ENCODE measurements at regions not wholly inside any gene's neighbourhood (a gene's known extent, or its start where the extent isn't known, plus 50 kb on each side); places are given as distances from the start of the nearest gene placed in this dataset.

DNA sequence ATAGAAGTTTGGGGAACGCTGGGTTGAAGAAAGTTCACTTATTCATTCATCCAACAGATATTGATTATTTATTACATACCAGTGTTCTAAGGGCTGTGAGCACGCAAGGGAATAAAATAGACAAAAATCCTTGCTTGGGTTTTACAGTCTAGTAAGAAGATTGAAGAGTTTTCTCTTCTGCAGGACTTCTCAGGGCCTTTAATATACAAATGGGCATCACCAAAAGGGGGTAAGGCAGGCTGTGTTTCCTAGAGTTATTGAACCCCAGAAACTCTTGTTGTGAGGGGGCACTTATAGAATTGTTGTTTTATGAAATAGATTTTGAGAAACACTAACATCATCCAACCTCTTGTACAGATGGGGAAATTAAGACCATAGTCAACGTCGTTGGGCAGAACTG is 198.5 kb upstream of the ZNF618 start:
- TF ChIP-seq, protein P1, sequence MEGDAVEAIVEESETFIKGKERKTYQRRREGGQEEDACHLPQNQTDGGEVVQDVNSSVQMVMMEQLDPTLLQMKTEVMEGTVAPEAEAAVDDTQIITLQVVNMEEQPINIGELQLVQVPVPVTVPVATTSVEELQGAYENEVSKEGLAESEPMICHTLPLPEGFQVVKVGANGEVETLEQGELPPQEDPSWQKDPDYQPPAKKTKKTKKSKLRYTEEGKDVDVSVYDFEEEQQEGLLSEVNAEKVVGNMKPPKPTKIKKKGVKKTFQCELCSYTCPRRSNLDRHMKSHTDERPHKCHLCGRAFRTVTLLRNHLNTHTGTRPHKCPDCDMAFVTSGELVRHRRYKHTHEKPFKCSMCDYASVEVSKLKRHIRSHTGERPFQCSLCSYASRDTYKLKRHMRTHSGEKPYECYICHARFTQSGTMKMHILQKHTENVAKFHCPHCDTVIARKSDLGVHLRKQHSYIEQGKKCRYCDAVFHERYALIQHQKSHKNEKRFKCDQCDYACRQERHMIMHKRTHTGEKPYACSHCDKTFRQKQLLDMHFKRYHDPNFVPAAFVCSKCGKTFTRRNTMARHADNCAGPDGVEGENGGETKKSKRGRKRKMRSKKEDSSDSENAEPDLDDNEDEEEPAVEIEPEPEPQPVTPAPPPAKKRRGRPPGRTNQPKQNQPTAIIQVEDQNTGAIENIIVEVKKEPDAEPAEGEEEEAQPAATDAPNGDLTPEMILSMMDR (conservative IDR thresholded peaks at IDR 0.05 in 1 of 2, IDR thresholded peaks at IDR 0.05 in 1 of 2; ENCODE audit: low read depth in 1 of 2, low read length in 2 of 2): no peak
- TF ChIP-seq EZH2 (IDR thresholded peaks at IDR 0.05; ENCODE audit: low read length, missing control alignments): no peak
- Histone ChIP-seq H4K20me1 (ENCODE audit: control insufficient read depth, extremely low read depth, insufficient read depth, low read length) (no peaks in the 10 kb centered on the region), H3K9ac (ENCODE audit: insufficient read depth, low read length) (no peak overlapping the region), H3K4me3 (replicated peaks in 1 of 4; ENCODE audit: control extremely low read depth in 1 of 4, insufficient read depth in 1 of 4, low read depth in 3 of 4, low read length in 4 of 4) (no peak overlapping the region), H3K9me3 (ENCODE audit: control insufficient read depth, insufficient read depth, low read depth, low read length) (no peaks in the 10 kb centered on the region), H3K4me1 (ENCODE audit: control insufficient read depth, extremely low read depth, insufficient read depth, low read length) (peaks cover 29% of the 10 kb centered on the region), H3K4me2 (ENCODE audit: extremely low read depth, insufficient read depth, low read length) (no peak overlapping the region), H3K36me3 (ENCODE audit: control insufficient read depth, insufficient read depth, low read length) (no peaks in the 10 kb centered on the region), H2AFZ (ENCODE audit: low read length) (no peak overlapping the region), H3K27ac (ENCODE audit: insufficient read depth, low read length) (no peak overlapping the region), H3K79me2 (ENCODE audit: control insufficient read depth, insufficient read depth, low read length) (no peaks in the 10 kb centered on the region), H3K27me3 (ENCODE audit: control insufficient read depth, insufficient read depth, low read length) (no peaks in the 10 kb centered on the region)
- DNase-seq (ENCODE audit: low read depth in 2 of 2): no peak

DNA sequence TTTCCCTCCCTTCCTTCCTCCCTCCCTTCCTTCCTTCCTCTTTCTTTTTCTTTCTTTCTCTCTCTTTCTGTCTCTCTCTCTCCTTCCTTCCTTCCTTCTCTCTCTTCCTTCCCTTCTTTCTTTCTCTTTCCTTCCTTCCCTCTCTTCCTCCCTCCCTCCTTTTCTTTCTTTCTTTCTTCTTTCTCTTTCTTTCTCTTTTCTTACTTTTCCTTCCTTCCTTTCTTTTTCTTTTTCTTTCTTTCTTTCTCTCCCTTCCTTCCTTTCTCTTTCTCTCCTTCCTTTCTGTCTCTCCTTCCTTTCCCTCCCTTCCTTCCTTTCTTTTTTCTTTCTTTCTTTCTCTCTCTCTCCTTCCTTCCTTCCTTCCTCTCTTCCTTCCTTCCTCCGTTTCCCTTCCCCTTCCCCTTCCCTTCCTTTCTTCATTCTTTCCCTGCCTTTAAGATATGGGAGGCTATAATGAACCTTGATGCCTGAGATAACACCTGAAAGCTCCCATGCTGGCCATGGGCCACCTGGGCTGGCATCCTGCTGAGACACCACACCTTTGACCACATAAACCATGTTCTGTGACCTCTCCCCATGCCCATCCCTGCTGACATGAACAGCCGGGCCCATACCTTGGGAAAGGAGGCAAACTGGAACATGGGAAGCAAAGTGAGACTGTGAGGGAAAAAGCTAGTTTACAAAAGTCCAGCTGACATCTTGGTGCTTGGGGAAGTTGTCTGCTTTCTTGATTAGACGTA is 197.8 kb upstream of the ZNF618 start:
- TF ChIP-seq, protein P1 (conservative IDR thresholded peaks at IDR 0.05 in 1 of 2, IDR thresholded peaks at IDR 0.05 in 1 of 2; ENCODE audit: low read depth in 1 of 2, low read length in 2 of 2): no peak
- TF ChIP-seq EZH2 (IDR thresholded peaks at IDR 0.05; ENCODE audit: low read length, missing control alignments): no peak

DNA sequence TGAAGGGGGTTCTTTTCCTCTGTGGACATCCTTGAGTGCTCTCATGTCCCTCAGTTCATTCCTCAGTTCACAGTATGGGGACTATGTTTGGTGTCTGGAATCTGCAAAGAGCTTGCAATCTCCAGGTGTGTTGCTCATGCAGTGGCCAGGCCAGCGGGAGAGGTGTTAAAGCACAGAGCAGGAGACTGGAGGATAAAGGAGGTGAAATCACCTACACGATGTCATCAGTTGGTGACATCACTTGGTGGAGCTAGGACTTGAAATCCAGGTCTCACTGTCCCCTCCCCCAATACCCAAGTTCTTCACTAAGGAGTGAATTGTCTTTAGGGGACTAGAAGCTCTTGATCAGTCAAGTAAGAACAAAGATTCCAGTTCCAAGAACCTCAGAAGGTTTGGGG is 197.3 kb upstream of the ZNF618 start:
- no peaks in the 10 kb centered on the region for H3K36me3 ChIP-seq (ENCODE audit: control insufficient read depth, insufficient read depth, low read length)
- TF ChIP-seq, protein P1 (conservative IDR thresholded peaks at IDR 0.05 in 1 of 2, IDR thresholded peaks at IDR 0.05 in 1 of 2; ENCODE audit: low read depth in 1 of 2, low read length in 2 of 2): no peak
- TF ChIP-seq EZH2 (IDR thresholded peaks at IDR 0.05; ENCODE audit: low read length, missing control alignments): no peak
- H3K4me2 ChIP-seq (ENCODE audit: extremely low read depth, insufficient read depth, low read length): no peak overlapping the region
- H2AFZ ChIP-seq (ENCODE audit: low read length): no peak overlapping the region
- no peak overlapping the region for H3K9ac ChIP-seq (ENCODE audit: insufficient read depth, low read length)
- no peak overlapping the region for H3K4me3 ChIP-seq (replicated peaks in 1 of 4; ENCODE audit: control extremely low read depth in 1 of 4, insufficient read depth in 1 of 4, low read depth in 3 of 4, low read length in 4 of 4)
- no peaks in the 10 kb centered on the region for H3K79me2 ChIP-seq (ENCODE audit: control insufficient read depth, insufficient read depth, low read length)
- H4K20me1 ChIP-seq (ENCODE audit: control insufficient read depth, extremely low read depth, insufficient read depth, low read length): no peaks in the 10 kb centered on the region
- H3K27ac ChIP-seq (ENCODE audit: insufficient read depth, low read length): no peak overlapping the region
- DNase-seq (ENCODE audit: low read depth in 2 of 2): no peak
- H3K4me1 ChIP-seq (ENCODE audit: control insufficient read depth, extremely low read depth, insufficient read depth, low read length): peaks cover 24% of the 10 kb centered on the region
- no peaks in the 10 kb centered on the region for H3K27me3 ChIP-seq (ENCODE audit: control insufficient read depth, insufficient read depth, low read length)
- no peaks in the 10 kb centered on the region for H3K9me3 ChIP-seq (ENCODE audit: control insufficient read depth, insufficient read depth, low read depth, low read length)

More for the DNA sequence above, 197.8 kb upstream of the ZNF618 start:
- H4K20me1 ChIP-seq (ENCODE audit: control insufficient read depth, extremely low read depth, insufficient read depth, low read length): no peaks in the 10 kb centered on the region
- H3K27ac ChIP-seq (ENCODE audit: insufficient read depth, low read length): no peak overlapping the region
- no peaks in the 10 kb centered on the region for H3K27me3 ChIP-seq (ENCODE audit: control insufficient read depth, insufficient read depth, low read length)
- no peak overlapping the region for H2AFZ ChIP-seq (ENCODE audit: low read length)
- no peak overlapping the region for H3K4me2 ChIP-seq (ENCODE audit: extremely low read depth, insufficient read depth, low read length)
- no peaks in the 10 kb centered on the region for H3K79me2 ChIP-seq (ENCODE audit: control insufficient read depth, insufficient read depth, low read length)
- peaks cover 29% of the 10 kb centered on the region for H3K4me1 ChIP-seq (ENCODE audit: control insufficient read depth, extremely low read depth, insufficient read depth, low read length)
- no peak for DNase-seq (ENCODE audit: low read depth in 2 of 2)
- H3K4me3 ChIP-seq (replicated peaks in 1 of 4; ENCODE audit: control extremely low read depth in 1 of 4, insufficient read depth in 1 of 4, low read depth in 3 of 4, low read length in 4 of 4): no peak overlapping the region
- H3K9ac ChIP-seq (ENCODE audit: insufficient read depth, low read length): no peak overlapping the region
- H3K9me3 ChIP-seq (ENCODE audit: control insufficient read depth, insufficient read depth, low read depth, low read length): no peaks in the 10 kb centered on the region
- H3K36me3 ChIP-seq (ENCODE audit: control insufficient read depth, insufficient read depth, low read length): no peaks in the 10 kb centered on the region

All from fibroblast of lung (primary cell).